B cell (primary cell): ENCODE measurements at regions not wholly inside any gene's neighbourhood (a gene's known extent, or its start where the extent isn't known, plus 50 kb on each side); places are given as distances from the start of the nearest gene placed in this dataset.

Experiments
- EZH2 ChIP-seq: IDR thresholded peaks from 2 replicates; pipeline ENCODE4 v1.6.1; 2012; ENCODE audit warnings: borderline replicate concordance, low read depth, mild to moderate bottlenecking, moderate library complexity, low read length; ENCODE audit not compliant: insufficient read depth, poor library complexity, severe bottlenecking
- TF ChIP-seq, protein P1 (sequence below): fragments of 200-600 bp; IDR thresholded peaks from one replicate; pipeline ENCODE4 v1.8.0; 2022; ENCODE audit warnings: antibody characterized with exemption, mild to moderate bottlenecking

GRCh38 chr11:92524542-92524941 lies 299.9 kb downstream of the FAT3 start:
- TF ChIP-seq, protein P1, sequence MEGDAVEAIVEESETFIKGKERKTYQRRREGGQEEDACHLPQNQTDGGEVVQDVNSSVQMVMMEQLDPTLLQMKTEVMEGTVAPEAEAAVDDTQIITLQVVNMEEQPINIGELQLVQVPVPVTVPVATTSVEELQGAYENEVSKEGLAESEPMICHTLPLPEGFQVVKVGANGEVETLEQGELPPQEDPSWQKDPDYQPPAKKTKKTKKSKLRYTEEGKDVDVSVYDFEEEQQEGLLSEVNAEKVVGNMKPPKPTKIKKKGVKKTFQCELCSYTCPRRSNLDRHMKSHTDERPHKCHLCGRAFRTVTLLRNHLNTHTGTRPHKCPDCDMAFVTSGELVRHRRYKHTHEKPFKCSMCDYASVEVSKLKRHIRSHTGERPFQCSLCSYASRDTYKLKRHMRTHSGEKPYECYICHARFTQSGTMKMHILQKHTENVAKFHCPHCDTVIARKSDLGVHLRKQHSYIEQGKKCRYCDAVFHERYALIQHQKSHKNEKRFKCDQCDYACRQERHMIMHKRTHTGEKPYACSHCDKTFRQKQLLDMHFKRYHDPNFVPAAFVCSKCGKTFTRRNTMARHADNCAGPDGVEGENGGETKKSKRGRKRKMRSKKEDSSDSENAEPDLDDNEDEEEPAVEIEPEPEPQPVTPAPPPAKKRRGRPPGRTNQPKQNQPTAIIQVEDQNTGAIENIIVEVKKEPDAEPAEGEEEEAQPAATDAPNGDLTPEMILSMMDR, result no peak
- no peak for TF ChIP-seq EZH2
